HG03097 (cell line): ENCODE measurements at regions not wholly inside any gene's neighbourhood (a gene's known extent, or its start where the extent isn't known, plus 50 kb on each side); places are given as distances from the start of the nearest gene placed in this dataset.
"Not testable (repeated sequence)": the region's sequence is repeated elsewhere in the genome, so short reads cannot be mapped to it uniquely, and the experiment has no call there.

Experiments used
- ATAC-seq: cut with Tn5 transposase; IDR thresholded peaks from one replicate; pipeline ENCODE4 v1.9.1; 2021; ENCODE audit not compliant: unreplicated experiment, low FRiP score

DNA sequence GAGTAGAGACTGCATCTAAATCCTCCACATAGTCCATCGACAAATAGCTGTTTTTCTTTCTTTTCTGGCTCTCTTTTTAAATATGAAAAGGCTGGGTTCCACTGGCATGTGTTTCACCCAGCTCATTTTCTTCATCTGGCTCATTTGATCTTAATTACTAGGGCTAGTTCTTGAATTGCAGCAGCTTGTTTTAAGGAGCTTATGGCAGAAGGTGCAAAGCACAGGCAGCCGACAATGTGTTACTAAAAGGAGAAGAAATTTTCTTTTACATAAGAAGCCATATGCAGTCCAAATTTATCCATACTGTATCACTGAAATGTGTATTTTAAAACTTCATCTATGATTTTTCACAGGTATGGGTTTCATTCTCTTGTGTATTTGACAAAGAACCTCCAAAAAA lies 205.6 kb upstream of the PTER start:
- ATAC-seq: no peak

DNA sequence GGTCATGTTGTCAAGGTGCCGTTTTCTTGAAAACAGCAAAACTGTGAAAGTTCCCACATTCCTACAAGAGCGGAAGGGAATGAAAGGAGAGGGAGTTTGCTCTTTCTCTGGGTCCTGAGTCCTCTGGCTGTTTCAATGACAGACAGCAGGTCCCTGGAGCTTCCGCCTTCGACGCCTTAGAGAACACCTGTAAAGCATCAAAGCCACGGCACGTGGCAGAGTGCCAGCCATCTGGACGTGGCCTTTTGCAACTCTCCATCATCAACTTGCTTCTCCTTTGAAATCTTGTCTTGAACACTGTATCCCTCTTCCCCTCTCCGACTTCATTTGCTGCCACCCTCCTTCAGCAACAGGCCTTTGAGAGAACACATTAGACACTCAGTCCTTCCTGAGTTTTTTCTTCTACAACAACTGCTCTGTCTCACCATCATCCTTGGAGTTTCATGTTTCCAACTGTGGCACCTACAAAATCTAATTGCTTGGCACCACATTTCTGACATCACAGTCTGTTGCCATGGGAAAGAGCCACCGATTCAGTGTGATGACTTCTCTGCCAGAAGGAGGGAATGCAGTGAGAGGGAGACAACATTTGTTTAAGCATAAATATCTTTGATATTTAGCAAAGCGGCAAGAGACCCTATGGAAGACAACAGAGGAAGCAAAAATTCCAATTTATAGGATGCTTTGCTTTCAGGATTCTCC lies 204.9 kb upstream of the PTER start:
- no peak for ATAC-seq

DNA sequence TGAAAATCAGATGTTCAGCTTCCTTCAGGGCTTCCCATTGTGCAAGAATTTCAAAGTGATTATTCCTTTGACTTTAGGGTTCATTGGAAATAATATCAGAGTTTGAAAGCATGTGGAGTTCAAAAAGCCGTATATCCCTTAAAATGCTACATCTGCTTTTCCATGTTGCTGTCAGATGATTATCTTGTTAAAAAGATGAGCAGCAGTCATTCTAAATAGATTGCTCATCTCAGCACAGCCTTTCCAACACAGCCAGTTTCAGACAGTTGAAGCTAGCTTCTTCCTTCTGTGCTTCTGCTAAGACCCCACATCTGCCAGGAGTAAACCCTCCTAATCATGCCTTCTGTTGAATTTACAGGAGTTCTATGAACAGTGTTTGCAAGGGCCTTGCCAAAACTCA lies 204.4 kb upstream of the PTER start:
- no peak for ATAC-seq

DNA sequence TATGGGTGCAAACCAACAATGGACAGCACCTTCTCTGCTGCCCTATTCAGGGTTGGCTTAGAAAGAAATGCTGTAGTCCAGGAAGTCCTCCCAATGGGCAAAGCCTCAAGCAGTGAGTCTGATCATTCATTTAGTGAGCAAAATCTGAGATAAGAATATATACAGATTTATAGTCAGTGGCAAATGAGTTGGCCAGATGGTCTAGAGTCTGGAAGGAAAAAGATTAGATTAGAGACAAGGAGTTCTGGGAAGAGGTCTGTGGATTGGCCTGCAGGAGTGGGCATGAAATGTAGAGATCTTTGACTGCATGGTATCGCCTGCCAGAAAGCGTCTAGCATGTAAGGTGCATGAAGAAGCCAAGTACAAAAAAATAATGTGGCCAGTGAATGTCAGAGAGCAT lies 201.9 kb upstream of the PTER start:
- ATAC-seq: no peak

DNA sequence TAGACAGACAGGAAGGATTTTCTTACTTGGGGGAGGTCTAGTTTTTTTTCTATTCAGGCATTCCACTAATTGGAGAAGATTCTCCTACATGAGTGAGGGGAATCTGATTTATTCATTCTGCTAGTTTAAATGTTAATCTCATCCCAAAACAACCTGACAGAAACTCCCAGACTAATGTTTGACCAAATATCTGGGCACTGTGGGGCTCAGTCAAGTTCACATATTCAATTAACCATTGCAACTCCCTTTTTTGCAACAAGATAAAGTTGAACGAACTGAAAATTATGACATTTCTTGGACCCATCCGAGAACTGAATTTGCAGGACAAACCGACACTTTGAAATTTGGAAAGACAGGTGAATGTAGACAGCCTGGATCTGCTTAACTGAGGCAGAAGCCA lies 194.4 kb upstream of the PTER start:
- ATAC-seq: no peak

DNA sequence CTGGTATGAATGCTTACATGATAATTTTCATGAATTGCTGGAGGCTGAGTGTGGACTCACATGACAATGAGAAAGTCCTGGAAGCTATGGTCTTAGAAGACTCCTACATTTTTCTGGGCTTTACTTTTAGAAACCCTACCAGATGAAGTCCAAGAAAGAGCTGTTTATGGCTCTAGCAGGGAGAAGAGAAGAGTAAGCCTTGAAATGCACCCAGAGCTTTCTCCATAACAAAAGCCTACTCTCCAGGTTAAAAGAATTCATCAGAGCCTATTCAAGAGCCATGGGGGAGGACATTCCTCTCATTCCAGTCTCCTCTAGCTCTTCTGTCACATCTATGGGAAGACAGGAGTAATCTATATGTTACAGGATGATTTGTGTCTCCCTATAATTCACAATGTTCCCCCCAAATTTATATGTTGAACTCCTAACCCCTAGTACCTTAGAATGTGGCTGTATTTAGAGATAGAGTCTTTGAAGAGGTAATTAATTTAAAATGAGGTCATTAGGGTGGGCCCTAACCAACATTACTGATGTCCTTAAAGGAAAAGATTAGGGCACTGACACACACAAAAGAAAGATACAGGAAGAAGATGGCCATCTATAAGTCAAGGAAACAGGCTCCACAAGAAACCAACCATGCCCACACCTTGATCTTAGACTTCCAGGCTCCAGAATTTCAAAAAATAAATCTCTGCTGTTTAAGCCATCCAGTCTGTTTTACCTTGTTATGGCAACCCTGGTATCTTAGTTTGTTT lies 193.8 kb upstream of the PTER start:
- ATAC-seq: no peak

DNA sequence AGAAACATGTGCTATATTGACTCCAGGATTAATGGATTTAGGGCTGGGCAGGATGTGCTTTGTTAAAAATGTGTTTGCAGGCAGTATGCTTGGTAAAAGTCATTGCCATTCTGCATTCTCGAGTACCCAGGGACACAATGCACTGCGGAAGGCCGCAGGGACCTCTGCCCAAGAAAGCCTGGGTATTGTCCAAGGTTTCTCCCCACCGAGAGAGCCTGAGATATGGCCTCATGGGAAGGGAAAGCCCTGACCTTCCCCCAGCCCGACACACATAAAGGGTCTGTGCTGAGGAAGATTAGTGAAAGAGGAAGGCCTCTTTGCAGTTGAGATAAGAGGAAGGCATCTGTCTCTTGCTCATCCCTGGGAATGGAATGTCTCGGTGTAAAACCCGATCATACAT lies 186.7 kb upstream of the PTER start:
- not testable (repeated sequence) for ATAC-seq

DNA sequence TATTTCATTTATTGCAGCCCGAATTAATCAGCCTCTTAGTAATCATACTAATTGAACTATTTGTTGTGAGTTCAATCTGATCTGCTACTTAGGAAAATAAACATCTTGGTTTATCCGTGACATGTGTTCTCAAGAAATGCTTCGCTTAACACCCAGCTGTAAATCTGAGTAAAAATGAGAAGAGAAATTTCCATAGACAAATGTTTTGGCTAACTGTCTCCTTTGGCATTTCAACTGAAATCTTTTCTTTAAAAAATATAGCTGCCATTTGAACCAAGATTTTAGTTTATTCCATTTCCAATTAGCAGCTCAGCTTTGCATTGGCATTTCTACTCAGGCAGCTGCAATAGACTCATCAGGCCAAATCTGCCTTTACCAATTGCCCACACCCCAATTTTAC lies 180.5 kb upstream of the PTER start:
- no peak for ATAC-seq

DNA sequence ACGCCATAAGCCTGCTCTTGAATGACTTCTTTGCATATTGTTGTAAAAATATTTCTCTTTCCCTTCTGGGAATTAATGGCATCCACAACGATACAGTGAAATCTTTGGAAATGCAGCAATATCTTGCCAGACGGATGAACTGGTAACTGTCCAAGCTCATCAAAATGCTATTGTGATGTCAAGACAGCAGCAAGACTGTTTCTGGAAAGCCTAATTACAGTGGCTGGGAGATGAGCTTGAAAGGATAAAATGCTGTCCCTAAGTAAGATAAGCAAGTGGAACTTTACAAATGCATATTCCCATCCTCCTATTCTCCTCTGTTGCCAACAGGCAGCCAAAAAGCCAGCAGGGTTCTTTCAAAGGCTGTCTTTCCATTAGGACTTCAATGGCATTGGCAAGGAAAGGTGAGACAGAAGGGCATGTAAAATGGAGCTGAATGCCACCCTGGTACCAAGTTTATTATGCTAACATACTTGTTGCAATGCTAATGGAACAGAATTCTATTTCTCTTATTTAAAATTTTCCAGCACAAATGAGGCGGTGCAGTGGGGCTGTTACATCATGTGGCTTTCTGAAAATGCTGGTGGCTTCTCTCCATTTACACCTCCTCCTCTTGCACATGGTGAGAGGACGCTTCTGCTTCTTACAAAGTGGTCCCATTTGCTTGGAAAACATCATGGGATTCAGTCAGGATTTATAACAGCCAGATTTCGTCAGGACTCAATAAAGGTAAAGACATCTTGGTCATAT lies 178.3 kb upstream of the PTER start:
- ATAC-seq: no peak

DNA sequence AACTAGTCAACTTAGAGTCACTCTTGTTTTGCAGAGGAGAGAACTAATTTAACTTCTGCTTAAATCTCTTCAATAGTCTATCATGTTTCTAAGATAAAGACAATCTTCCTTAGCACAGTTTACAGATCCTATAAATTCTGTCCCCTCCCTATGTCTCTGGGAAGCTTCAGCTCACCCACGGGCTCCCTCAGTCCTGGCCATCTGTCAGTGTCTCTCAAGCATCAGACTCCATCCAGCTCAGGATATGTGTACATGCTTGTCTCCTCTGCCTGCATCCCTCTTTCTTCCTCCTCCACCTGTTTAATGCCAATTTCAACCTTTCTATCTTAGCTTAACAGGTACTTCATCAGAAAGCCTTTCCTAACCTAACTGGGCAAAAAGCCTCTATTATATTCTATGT lies 177.1 kb upstream of the PTER start:
- ATAC-seq: no peak

DNA sequence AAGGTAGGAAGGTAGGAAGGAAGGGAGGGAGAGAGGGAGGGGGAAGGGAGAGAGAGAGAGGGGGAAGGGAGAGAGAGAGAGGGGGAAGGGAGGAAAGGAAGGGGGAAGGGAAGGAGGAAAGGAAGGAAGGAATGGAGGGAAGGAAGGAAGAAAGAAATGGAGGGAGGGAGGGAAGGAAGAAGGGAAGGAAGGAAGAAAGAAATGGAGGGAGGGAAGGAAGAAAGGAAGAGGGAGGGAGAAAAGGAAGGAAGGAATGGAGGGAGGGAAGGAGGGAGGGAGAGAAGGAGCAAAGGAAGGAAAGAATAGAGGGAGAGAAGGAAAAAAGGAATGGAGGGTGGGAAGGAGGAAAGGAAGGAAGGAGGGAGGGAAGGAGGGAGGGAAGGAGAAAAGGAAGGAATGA lies 176.4 kb upstream of the PTER start:
- ATAC-seq: no peak

DNA sequence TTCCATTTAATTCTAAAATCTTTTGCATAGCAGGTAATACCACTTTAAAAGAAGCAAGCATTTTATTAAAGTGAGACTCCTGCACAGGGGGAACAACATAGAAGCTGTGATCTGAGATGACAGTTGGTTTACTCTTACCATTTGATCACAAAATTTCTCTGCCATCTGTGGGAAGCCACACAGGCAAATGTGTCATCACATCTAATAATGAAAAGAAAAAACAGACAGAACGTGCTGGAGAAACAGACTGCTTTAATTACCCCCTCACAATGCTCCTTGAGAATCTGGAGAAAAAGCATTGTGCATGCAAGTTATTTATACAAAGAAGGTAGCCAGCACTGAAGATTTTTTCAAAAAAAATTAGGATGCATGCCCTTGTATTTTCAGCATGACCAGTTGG lies 165.2 kb upstream of the PTER start:
- ATAC-seq: no peak

DNA sequence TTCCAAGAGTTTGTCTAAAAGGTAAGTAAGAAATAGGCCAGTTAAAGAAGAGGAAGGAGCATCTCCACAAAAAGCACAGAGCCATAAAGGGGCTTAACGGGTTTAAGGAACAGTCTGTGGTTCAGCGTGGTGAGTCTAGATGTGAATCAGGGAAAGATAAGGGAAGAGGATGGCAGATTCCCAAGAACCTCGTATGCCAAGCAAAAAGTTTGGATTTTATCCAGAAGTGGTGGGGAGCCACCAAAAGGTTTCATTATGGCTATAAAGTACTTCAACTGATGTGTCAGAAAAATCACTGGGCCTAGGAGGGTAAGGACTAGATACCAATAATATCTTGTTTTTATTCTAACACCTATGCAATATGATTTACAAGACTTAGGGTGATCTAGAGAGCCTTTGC lies 161.9 kb upstream of the PTER start:
- no peak for ATAC-seq

DNA sequence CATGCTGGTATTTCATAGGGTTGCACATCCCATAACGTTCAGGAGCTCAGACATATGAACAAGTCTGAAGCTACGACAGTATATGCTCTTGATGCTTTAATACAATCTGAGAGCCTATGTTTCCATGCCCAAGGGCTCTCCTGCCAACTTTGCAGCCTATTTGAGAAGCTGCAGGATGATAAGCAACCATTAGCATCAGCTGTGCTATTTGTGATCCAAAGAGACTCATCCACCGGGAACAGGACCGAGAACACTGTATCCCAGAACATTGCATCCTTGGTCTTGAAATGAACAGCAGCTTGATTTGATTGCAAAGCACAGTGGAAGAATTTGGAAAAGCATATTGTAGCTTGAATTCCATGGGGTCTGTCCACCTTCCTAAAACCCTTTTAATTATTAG lies 156.2 kb upstream of the PTER start:
- no peak for ATAC-seq

DNA sequence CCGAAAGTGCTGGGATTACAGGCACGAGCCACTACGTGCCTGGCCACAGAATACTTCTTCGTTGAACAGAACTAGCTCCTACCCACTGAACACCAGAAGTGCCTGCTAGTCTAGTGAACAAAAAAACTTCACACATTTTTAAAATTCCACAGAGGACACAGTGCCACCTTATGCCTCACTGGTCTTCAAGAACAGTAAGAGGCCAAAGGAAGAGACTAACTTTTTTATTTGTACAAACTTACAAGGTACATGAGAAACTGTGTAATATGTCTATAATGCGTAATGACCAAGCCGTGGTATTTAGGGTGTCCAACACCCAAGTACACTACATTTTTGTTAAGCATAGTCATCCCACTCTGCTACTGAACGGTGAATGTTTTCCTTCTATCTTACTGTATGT lies 144.4 kb upstream of the PTER start:
- ATAC-seq: no peak

DNA sequence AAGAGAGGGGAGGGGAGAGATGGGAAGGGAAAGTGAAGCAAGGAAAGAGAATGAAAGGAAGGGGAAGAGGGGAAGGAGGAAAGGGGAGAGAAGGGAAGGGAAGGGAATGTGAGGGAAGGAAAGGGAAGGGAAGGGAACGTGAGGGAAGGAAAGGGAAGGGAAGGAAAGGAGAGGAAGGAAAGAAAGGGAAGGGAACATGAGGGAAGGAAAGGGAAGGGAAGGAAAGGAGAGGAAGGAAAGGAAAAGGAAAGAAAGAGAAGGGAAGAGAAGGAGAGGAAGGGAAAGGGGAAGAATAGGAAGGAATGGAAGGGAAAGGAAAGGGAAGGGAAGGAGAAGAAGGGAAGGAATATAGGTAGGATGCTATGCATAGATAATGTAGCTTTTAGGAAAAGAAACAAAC lies 139.7 kb upstream of the PTER start:
- no peak for ATAC-seq

DNA sequence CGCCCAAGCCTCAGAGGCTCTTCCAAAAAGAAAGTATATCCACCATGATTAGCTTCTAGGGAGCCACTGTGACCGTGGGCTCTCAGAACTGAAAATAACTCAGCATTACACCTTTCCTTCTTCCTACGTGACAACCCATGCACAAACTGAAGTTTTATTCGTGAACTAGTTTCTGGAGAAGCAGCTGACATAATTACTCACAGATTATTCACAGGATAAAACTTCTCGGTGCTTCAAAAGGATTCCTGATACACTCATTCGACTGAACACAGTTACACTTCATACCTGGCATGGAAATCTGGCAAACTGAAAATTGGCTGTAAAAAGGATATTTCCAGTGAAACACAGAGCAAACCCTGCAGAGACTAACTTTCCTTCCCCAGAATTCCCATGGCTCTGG lies 139.2 kb upstream of the PTER start:
- ATAC-seq: no peak

DNA sequence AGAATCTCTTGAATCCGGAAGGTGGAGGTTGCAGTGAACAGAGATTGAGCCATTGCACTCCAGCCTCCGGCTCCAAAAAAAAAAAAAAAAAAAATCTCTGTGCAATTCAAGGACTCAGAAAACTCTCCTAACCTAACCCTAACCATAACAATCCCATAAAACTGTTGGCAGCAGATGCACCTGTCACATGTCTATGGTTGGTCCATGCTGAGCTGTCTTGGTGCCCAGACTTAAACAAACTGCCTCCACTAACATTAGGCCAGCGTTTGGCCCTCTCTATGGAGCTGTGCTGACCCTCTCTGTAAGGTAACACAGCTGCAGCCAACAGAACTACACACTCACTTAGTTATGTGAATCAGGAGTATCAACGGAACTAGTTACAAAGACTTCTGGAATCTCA lies 132.5 kb upstream of the PTER start:
- no peak for ATAC-seq

DNA sequence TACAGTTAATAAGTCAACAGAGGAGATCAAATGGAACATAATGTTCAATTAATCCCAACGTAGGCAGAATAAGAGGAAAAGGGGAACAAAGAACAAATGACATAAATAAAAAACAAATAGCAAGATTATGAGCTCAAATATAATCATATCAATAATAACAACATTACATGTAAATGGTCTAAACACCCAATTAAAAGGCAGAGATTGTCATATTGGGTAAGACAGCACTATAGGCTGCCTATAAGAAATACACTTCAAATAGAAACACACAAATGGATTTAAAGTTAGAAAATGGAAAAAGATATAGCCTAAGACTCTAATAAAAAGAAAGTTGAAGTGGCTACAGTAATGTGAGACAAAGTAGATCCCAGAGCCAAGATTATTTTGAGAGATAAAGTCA lies 126.4 kb upstream of the PTER start:
- ATAC-seq: no peak

DNA sequence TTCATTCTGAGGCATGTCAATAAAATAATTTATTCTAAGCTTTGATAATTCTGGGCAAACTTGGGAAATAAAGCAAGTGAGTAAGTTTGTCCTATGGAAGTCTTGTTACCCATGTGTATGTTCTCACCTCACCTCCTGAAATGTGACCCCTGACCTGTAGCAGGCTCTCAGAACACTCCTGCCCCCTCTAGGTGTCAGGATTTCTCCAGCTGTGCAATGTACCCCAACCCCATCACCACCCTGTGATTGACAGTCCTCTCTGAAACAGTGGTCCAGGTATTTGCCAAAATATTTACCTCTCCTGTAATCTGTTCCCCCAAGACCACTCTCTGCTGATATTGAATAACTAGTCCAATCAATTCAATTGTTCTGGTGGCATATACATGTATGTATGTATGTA lies 122.6 kb upstream of the PTER start:
- no peak for ATAC-seq

DNA sequence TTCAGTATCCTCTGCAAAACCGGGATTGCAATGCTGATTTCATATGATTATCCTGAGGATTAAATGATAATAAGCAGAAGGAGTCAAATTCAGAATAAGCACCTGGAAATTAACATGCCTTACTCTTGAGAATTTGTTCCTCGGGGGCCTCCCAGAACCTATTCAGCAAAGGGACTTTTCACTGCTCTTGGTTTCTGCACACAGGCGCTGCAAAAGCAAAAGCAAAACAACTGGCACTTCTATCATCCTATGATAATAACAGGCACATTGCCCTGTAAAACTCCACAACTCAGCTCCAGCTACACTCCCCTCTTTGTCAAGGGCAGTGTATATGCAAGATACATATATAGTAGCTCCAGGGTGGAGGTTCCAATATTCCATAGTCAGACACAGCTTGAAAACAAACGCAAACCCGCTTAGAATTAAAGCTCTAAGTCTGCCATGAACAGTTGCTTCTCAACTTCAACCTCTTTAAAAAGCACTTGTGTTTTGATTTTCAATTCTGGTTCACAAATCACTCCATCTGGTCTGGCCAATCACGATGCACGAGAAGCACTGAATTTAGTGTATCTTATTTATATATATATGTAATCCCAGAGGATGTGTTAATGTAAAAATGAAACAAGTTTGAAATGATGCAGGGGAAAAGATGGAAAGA lies 119.9 kb upstream of the PTER start:
- ATAC-seq: no peak
